IMR-90 (cell line): ENCODE measurements at regions not wholly inside any gene's neighbourhood (a gene's known extent, or its start where the extent isn't known, plus 50 kb on each side); places are given as distances from the start of the nearest gene placed in this dataset.

Source experiments
- ATAC-seq: fragments of 200-7000 bp; cut with Tn5 transposase; 2 replicates; pipeline ENCODE4 v1.9.1; 2020; ENCODE audit warnings: low read depth, mild to moderate bottlenecking, moderate library complexity
- BruUV-seq: library from RNA; stranded (reverse); fragments of 400-500 nt; replicated peaks from 2 replicates; lab custom pipeline; 2021; lab: Mats Ljungman, UMichigan
- CTCF ChIA-PET: fragments of 300-600 bp; formaldehyde crosslinking; extraction: SDS; loops from one replicate; lab custom pipeline; 2021; ENCODE audit warnings: antibody characterized with exemption; lab: Yijun Ruan, JAX
- POLR2A ChIA-PET: fragments of 300-600 bp; sonication (Branson Sonifier 250); formaldehyde crosslinking; loops from one replicate; lab custom pipeline; 2022; ENCODE audit warnings: antibody characterized with exemption; ENCODE audit not compliant: unreplicated experiment; lab: Charles Lee
- DNase-seq: peaks from one replicate; pipeline ENCODE4 v3.0.0; 2013
- H2AFZ ChIP-seq: replicated peaks from 2 replicates; pipeline ENCODE3; 2013; ENCODE audit warnings: low read length, mild to moderate bottlenecking; ENCODE audit not compliant: poor library complexity
- H2AK5ac ChIP-seq: 2 replicates; pipeline ENCODE4 v1.6.1; 2013; ENCODE audit warnings: low read depth, low read length, inconsistent platforms
- H2AK9ac ChIP-seq: replicated peaks from 2 replicates; pipeline ENCODE3; 2013; ENCODE audit warnings: mild to moderate bottlenecking, low read depth, low read length, moderate library complexity; ENCODE audit not compliant: poor library complexity
- H2BK120ac ChIP-seq: 2 replicates; pipeline ENCODE4 v1.6.1; 2013; ENCODE audit warnings: low read depth, low read length, inconsistent platforms
- H2BK15ac ChIP-seq: 3 replicates; pipeline ENCODE4 v1.6.1; 2013; ENCODE audit warnings: low read depth, low read length, inconsistent platforms
- H2BK20ac ChIP-seq: 2 replicates; pipeline ENCODE4 v1.6.1; 2013; ENCODE audit warnings: low read depth, mild to moderate bottlenecking, inconsistent platforms, low read length, moderate library complexity
- H2BK5ac ChIP-seq: 2 replicates; pipeline ENCODE4 v1.6.1; 2013; ENCODE audit warnings: mild to moderate bottlenecking, low read depth, low read length, inconsistent platforms; ENCODE audit not compliant: poor library complexity, severe bottlenecking
- H3K14ac ChIP-seq: replicated peaks from 2 replicates; pipeline ENCODE4 v1.6.1; 2013; ENCODE audit warnings: low read depth, low read length, inconsistent platforms
- H3K18ac ChIP-seq: 2 replicates; pipeline ENCODE4 v1.6.1; 2013; ENCODE audit warnings: low read depth, low read length, control low read depth
- H3K23ac ChIP-seq: 2 replicates; pipeline ENCODE4 v1.6.1; 2013; ENCODE audit warnings: low read depth, low read length, inconsistent platforms
- H3K27ac ChIP-seq: 2 replicates; pipeline ENCODE4 v1.5.1; 2013; ENCODE audit warnings: mild to moderate bottlenecking, control low read depth, low read length; ENCODE audit not compliant: insufficient read depth
- H3K27me3 ChIP-seq: 2 replicates; pipeline ENCODE4 v1.6.1; 2013; ENCODE audit warnings: low read length; ENCODE audit not compliant: control insufficient read depth, insufficient read depth
- H3K36me3 ChIP-seq: 2 replicates; pipeline ENCODE4 v1.6.1; 2013; ENCODE audit warnings: low read length, mixed read lengths; ENCODE audit not compliant: control insufficient read depth, insufficient read depth
- H3K4ac ChIP-seq: 2 replicates; pipeline ENCODE4 v1.6.1; 2013; ENCODE audit warnings: low read depth, low read length, inconsistent platforms
- H3K4me1 ChIP-seq: 2 replicates; pipeline ENCODE4 v1.6.1; 2013; ENCODE audit warnings: low read length, mixed read lengths; ENCODE audit not compliant: control insufficient read depth, insufficient read depth
- H3K4me2 ChIP-seq: 2 replicates; pipeline ENCODE4 v1.6.1; 2013; ENCODE audit warnings: low read depth, mild to moderate bottlenecking, control low read depth, low read length, moderate library complexity
- H3K4me3 ChIP-seq: 2 replicates; pipeline ENCODE4 v1.5.1; 2013; ENCODE audit warnings: low read depth, mild to moderate bottlenecking, control low read depth, low read length, moderate library complexity; ENCODE audit not compliant: insufficient read depth
- H3K56ac ChIP-seq: 2 replicates; pipeline ENCODE4 v1.6.1; 2013; ENCODE audit warnings: low read length, inconsistent platforms; ENCODE audit not compliant: insufficient read depth; ENCODE audit errors: extremely low read depth
- H3K79me1 ChIP-seq, 2 experiments: 2 replicates each; pipeline ENCODE4 v1.6.1; 2013; ENCODE audit warnings: low read length in 2 of 2, inconsistent platforms in 1 of 2, low read depth in 1 of 2
- H3K9ac ChIP-seq: 2 replicates; pipeline ENCODE4 v1.6.1; 2013; ENCODE audit warnings: low read depth, low read length, control low read depth
- H3K9me1 ChIP-seq: 2 replicates; pipeline ENCODE4 v1.6.1; 2013; ENCODE audit warnings: low read length, inconsistent platforms; ENCODE audit not compliant: insufficient read depth
- H3K9me3 ChIP-seq: 2 replicates; pipeline ENCODE4 v1.6.1; 2013; ENCODE audit warnings: low read length; ENCODE audit not compliant: control insufficient read depth, insufficient read depth
- H4K20me1 ChIP-seq: 2 replicates; pipeline ENCODE4 v1.6.1; 2013; ENCODE audit warnings: low read length, inconsistent platforms; ENCODE audit not compliant: insufficient read depth
- H4K5ac ChIP-seq: 2 replicates; pipeline ENCODE4 v1.6.1; 2013; ENCODE audit warnings: mild to moderate bottlenecking, low read depth, low read length, control low read depth
- H4K8ac ChIP-seq, 2 experiments: 2 replicates each; pipeline ENCODE4 v1.6.1; 2013; ENCODE audit warnings: low read depth in 2 of 2, low read length in 2 of 2, control low read depth in 1 of 2, inconsistent platforms in 1 of 2
- H4K91ac ChIP-seq: 2 replicates; pipeline ENCODE4 v1.6.1; 2013; ENCODE audit warnings: low read depth, low read length, inconsistent platforms; ENCODE audit not compliant: insufficient read depth
- CTCF ChIP-seq: conservative IDR thresholded peaks from 2 replicates; pipeline ENCODE4 v1.5.1; 2012; ENCODE audit warnings: mild to moderate bottlenecking, low read depth, low read length, improper control_type of control experiment
- POLR2A ChIP-seq: IDR thresholded peaks from 2 replicates; pipeline ENCODE4 v1.6.1; 2012; ENCODE audit warnings: mild to moderate bottlenecking, low read depth, low read length
- RAD21 ChIP-seq: IDR thresholded peaks from 2 replicates; pipeline ENCODE4 v1.6.1; 2012; ENCODE audit warnings: low read length, improper control_type of control experiment
- WGBS, 2 experiments: methylation state at CpG; one replicate each; pipeline versions ENCODE4 v1.1.5 to v1.1.7; 2013; ENCODE audit warnings: missing lambda C conversion rate in 2 of 2; ENCODE audit not compliant: insufficient read length in 1 of 2; ENCODE audit errors: extremely low coverage in 2 of 2; 5-methylcytosine and 5-hydroxymethylcytosine counted together
- dilution Hi-C: fragments of 300-500 bp; cut with HindIII; formaldehyde crosslinking; loops from one replicate; pipeline ENCODE4 v1.14.3; 2018; ENCODE audit warnings: low sequenced_read_pairs; ENCODE audit not compliant: unreplicated experiment
- in situ Hi-C: fragments of 300-500 bp; cut with MboI; formaldehyde crosslinking; loops from 3 replicates; pipeline ENCODE4 v1.14.3; 2019; ENCODE audit warnings: low sequenced_read_pairs, inconsistent platforms, mixed read lengths
- intact Hi-C: fragments of 100-400 bp; cut with micrococcal nuclease; formaldehyde crosslinking; loops from 2 replicates; pipeline ENCODE4 v1.10.0; 2022

- no peaks in the 10 kb centered on the region for H3K9me1 ChIP-seq
- no peak overlapping the region for H3K27ac ChIP-seq
- BruUV-seq, result no TSS peak
- no peak overlapping the region for H4K5ac ChIP-seq
- dilution Hi-C loops (no loop called here), intact Hi-C loops (no loop called here), in situ Hi-C loops (no loop called here)
- H3K4ac ChIP-seq, result no peak overlapping the region
- H3K4me1 ChIP-seq, result no peaks in the 10 kb centered on the region
- no peak overlapping the region for H3K9ac ChIP-seq
- WGBS, 2 experiments, result 56% methylated on average over 3 of the region's 21 CpGs; no CpG with 5 or more reads in 1 of the 2 experiments
- no peak overlapping the region for H2AK5ac ChIP-seq
- H3K23ac ChIP-seq, result no peak overlapping the region
- no peak for DNase-seq
- H3K14ac ChIP-seq, result no peak overlapping the region
- H2BK15ac ChIP-seq, result no peak overlapping the region
- H3K18ac ChIP-seq, result no peak overlapping the region
- no peak for ATAC-seq
- no peaks in the 10 kb centered on the region for H4K20me1 ChIP-seq
- TF ChIP-seq RAD21 (peak; percentile 31), POLR2A (no peak), CTCF (peak; percentile 34; the same call in 1 of the 2 replicates)
- H3K4me3 ChIP-seq, result no peak overlapping the region
- H3K9me3 ChIP-seq, result no peaks in the 10 kb centered on the region; the same call in 1 of the 2 replicates
- H3K56ac ChIP-seq, result no peak overlapping the region
- no peak overlapping the region for H2AK9ac ChIP-seq
- H2BK120ac ChIP-seq, result no peak overlapping the region
- no peaks in the 10 kb centered on the region; the same call in 1 of the 2 replicates for H3K27me3 ChIP-seq
- no peak overlapping the region for H2AFZ ChIP-seq
- no peak overlapping the region for H2BK20ac ChIP-seq
- H3K36me3 ChIP-seq, result no peaks in the 10 kb centered on the region
- CTCF ChIA-PET, result no interaction called here
- H3K4me2 ChIP-seq, result no peak overlapping the region
- POLR2A ChIA-PET, result no interaction called here
- no peak overlapping the region for H4K8ac ChIP-seq
- H2BK5ac ChIP-seq, result no peak overlapping the region
- H4K91ac ChIP-seq, result no peak overlapping the region
- no peaks in the 10 kb centered on the region for H3K79me1 ChIP-seq
Measured at GRCh38 chrX:55342533-55343501, 78.1 kb upstream of the PAGE3 start.
